ENCODE measurements at regions not wholly inside any gene's neighbourhood (a gene's known extent, or its start where the extent isn't known, plus 50 kb on each side); places are given as distances from the start of the nearest gene placed in this dataset.

- no peak for DNase-seq
- no peak for ATAC-seq
- intact Hi-C loops (cut with micrococcal nuclease) = no loop called here
Measured at GRCh38 chr15:100778831-100779288, 100.8 kb upstream of the ALDH1A3 start.

GRCh38 chr15:100779331-100780207 is 100.1 kb upstream of the ALDH1A3 start:
- no peak for DNase-seq
- intact Hi-C loops (cut with micrococcal nuclease) = no loop called here

GRCh38 chr15:100780208-100780800 is 99.3 kb upstream of the ALDH1A3 start:
- DNase-seq (no peak), ATAC-seq (no peak)
- intact Hi-C loops (cut with micrococcal nuclease) = no loop called here

More at GRCh38 chr15:100779331-100780207, 100.1 kb upstream of the ALDH1A3 start:
- no peak for ATAC-seq

- DNase-seq (no peak), ATAC-seq (no peak)
- intact Hi-C loops (cut with micrococcal nuclease) = no loop called here
Measured at GRCh38 chr15:100781061-100781960, 98.3 kb upstream of the ALDH1A3 start.

- no peak for ATAC-seq
- intact Hi-C loops (cut with micrococcal nuclease) = no loop called here
- DNase-seq = no peak
Measured at GRCh38 chr15:100781961-100782530, 97.6 kb upstream of the ALDH1A3 start.

- intact Hi-C loops (cut with micrococcal nuclease) = no loop called here
- no peak for ATAC-seq
- DNase-seq = no peak
Measured at GRCh38 chr15:100783291-100783690, 96.3 kb upstream of the ALDH1A3 start.

GRCh38 chr15:100783760-100784492 is 95.7 kb upstream of the ALDH1A3 start:
- ATAC-seq (no peak), DNase-seq (no peak)
- intact Hi-C loops (cut with micrococcal nuclease) = no loop called here

GRCh38 chr15:100784493-100785180 is 95.0 kb upstream of the ALDH1A3 start:
- intact Hi-C loops (cut with micrococcal nuclease) = no loop called here
- ATAC-seq (no peak), DNase-seq (no peak)

GRCh38 chr15:100785181-100786138 is 94.2 kb upstream of the ALDH1A3 start:
- intact Hi-C loops (cut with micrococcal nuclease) = no loop called here
- no peak for DNase-seq

GRCh38 chr15:100786139-100786531 is 93.5 kb upstream of the ALDH1A3 start:
- intact Hi-C loops (cut with micrococcal nuclease) = no loop called here
- DNase-seq = no peak
- ATAC-seq = no peak

More at GRCh38 chr15:100785181-100786138, 94.2 kb upstream of the ALDH1A3 start:
- ATAC-seq = no peak

- intact Hi-C loops (cut with micrococcal nuclease) = no loop called here
- DNase-seq = no peak
- ATAC-seq = no peak
Measured at GRCh38 chr15:100786901-100787566, 92.6 kb upstream of the ALDH1A3 start.

GRCh38 chr15:100787567-100788417 is 91.8 kb upstream of the ALDH1A3 start:
- no peak for DNase-seq

GRCh38 chr15:100788418-100789105 is 91.1 kb upstream of the ALDH1A3 start:
- ATAC-seq (no peak), DNase-seq (no peak)
- intact Hi-C loops (cut with micrococcal nuclease) = no loop called here

More at GRCh38 chr15:100787567-100788417, 91.8 kb upstream of the ALDH1A3 start:
- ATAC-seq = no peak
- intact Hi-C loops (cut with micrococcal nuclease) = no loop called here

GRCh38 chr15:100790786-100791265 is 88.8 kb upstream of the ALDH1A3 start:
- intact Hi-C loops (cut with micrococcal nuclease) = no loop called here
- no peak for ATAC-seq
- DNase-seq = no peak

GRCh38 chr15:100794008-100794407 is 85.6 kb upstream of the ALDH1A3 start:
- DNase-seq (no peak), ATAC-seq (no peak)
- intact Hi-C loops (cut with micrococcal nuclease) = no loop called here
